ENCODE measurements at regions not wholly inside any gene's neighbourhood (a gene's known extent, or its start where the extent isn't known, plus 50 kb on each side); places are given as distances from the start of the nearest gene placed in this dataset.

- TF ChIP-seq POLR2A (IDR thresholded peaks at IDR 0.05): no peak
- TF ChIP-seq, protein P1, sequence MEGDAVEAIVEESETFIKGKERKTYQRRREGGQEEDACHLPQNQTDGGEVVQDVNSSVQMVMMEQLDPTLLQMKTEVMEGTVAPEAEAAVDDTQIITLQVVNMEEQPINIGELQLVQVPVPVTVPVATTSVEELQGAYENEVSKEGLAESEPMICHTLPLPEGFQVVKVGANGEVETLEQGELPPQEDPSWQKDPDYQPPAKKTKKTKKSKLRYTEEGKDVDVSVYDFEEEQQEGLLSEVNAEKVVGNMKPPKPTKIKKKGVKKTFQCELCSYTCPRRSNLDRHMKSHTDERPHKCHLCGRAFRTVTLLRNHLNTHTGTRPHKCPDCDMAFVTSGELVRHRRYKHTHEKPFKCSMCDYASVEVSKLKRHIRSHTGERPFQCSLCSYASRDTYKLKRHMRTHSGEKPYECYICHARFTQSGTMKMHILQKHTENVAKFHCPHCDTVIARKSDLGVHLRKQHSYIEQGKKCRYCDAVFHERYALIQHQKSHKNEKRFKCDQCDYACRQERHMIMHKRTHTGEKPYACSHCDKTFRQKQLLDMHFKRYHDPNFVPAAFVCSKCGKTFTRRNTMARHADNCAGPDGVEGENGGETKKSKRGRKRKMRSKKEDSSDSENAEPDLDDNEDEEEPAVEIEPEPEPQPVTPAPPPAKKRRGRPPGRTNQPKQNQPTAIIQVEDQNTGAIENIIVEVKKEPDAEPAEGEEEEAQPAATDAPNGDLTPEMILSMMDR (IDR thresholded peaks at IDR 0.05): no peak
Measured at GRCh38 chr7:136123352-136123751, 146.2 kb upstream of the MTPN start.

Measured in esophagus squamous epithelium (tissue), 4 donors.